Activated T-cell treated with anti-CD3 and anti-CD28 coated beads for 48 hours (primary cell): ENCODE measurements at regions not wholly inside any gene's neighbourhood (a gene's known extent, or its start where the extent isn't known, plus 50 kb on each side); places are given as distances from the start of the nearest gene placed in this dataset.

Experiments used
- DNase-seq: peaks from one replicate; pipeline ENCODE4 v3.0.0-alpha.2; 2020; ENCODE audit warnings: low read depth

DNA sequence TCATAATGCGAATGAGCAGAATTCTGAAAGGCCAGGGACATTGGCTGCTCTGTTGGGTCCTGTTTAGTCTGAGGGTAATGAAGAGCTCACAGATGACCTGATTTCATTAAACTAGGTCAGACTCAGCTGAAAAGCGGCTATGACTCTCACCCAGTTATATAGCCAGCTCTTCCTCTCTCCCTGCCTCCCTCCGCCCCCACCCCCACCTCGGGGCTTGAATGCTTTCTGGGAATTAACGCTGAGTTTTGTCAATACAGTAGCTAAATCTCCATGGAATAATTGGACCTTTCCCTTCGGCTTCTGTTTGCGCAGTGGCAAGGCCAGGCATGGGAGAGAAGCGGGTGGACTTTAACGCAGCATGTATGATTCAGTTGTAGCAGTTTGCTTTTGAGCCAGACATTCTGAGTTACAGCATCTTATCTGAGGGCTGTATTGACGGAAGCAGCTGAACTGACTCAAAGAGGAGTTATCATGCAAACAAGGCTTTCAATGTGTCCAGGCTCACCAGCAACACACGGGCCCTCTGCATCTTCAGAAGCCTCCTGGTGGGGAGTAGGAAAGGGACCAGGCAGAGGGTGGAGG lies 110.6 kb downstream of the MYCN start:
- no peak for DNase-seq

DNA sequence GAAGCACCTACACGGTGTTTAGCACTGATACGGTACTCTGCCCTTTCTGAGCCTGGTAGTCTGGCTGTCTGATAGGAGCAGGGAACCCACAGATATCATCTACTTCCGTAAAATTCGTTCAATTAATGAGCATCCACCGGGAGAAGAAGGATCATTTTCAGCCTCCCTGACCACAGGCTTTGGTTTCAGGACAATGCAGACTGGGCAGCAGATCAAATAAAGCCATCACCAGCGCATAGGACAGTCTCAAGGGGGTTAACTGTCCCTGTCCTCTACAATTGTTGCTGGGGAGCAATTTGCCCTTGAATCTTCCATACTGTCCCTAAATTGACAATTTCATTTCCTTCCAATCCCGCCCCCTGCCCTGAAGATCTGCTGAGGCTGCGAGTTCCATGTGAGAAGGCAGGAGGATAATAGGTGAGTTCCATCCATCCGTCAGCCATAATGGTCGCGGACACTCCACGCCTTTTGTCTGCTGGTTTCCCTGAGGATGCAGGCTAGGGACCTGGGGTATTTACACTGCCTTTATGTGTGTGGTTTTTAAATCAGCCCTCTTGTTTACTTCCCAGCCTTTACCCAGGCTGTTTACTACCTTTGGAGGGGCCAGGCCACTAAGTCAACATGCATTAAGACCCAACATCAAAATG lies 110.0 kb downstream of the MYCN start:
- no peak for DNase-seq

- no peak for DNase-seq
Measured at GRCh38 chr2:16049406-16049805, 109.1 kb downstream of the MYCN start.

GRCh38 chr2:16048466-16048865 lies 108.1 kb downstream of the MYCN start:
- DNase-seq = no peak

DNA sequence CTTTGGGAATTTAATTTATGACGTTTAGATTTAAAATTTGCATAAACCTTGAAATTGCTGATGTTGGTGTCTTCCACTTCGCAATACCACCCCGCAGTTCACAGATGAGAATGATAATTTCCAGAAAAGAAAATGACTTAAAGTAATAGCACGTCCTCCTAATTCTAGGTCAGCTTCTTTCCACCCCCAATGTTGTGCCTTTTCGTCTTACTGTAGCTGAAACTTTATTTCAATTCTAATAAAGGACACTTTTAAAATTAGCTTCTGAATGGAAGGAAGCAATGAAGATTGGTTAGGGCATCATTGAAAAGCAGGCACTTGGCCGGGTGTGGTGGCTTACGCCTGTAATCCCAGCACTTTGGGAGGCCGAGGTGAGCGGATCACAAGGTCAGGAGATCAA lies 107.4 kb downstream of the MYCN start:
- no peak for DNase-seq

- no peak for DNase-seq
Measured at GRCh38 chr2:16046649-16047048, 106.3 kb downstream of the MYCN start.

DNA sequence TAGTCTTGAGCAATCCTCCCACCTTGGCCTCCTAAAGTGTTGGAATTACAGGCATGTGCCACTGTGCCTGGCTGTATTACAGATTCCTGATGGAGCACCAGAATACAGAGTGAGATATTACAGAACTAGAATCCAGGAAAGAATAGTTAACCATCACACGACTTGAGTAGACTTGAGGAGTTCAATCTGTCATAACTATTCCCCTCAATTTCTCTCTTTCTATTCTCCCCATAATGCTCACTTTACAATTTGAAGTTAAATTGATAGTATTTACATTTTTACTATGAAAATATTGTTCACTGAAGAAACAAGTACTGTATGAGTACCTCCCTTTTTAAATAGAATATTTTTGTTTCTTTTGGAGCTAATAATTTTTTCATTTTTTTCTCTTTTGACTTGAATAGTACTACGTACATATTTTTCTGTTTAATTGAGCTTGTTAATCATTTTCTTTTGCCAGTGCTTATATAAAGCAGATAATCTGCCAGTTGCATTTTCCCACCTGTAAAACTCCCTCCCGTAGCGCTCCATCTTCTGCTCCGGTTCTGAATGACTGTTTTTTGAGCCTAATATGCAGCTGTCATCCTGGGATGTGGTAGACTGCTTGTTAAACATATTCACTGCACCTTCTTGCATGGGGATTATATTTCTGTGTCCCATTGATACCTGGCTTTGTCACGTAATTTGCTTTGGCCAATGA lies 105.5 kb downstream of the MYCN start:
- no peak for DNase-seq

- DNase-seq = no peak
Measured at GRCh38 chr2:16044946-16045456, 104.7 kb downstream of the MYCN start.

DNA sequence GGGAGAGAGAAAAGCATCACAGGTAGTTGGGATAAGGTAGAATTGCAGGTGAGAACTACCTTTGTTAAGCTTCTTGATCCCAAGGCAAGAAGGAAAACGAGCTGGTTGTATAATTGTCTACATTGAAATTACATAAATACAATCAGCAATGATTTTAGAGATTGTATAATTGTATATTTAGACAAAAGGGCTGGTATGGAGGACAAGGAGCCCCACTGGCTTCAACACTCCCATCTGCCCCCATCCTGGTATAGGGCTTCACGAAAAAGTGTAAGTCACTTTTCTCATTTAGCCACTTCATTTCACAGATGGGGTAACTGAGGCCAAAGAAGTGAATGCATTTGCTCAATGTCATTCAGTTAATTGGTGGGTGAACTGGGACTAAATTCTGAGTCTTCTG lies 103.3 kb downstream of the MYCN start:
- no peak for DNase-seq

DNA sequence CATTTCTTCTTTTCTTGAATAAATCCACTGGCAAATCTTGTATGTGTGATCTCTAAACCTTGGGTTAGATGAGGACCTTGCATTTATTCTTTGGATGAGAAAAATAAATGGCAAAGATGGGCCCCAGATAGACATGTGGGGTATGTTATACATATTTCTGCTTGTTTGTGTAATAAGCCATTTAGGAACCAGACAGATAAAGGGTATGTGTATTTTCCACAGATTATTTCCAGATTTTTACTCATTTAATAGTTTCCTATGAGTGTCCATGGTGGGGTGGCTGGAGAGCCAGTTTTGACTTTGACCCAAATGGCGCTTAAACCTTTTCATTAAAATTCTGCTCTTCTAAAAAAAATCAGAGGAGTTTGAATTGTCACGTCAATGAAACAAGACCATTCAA lies 102.8 kb downstream of the MYCN start:
- DNase-seq = no peak

DNA sequence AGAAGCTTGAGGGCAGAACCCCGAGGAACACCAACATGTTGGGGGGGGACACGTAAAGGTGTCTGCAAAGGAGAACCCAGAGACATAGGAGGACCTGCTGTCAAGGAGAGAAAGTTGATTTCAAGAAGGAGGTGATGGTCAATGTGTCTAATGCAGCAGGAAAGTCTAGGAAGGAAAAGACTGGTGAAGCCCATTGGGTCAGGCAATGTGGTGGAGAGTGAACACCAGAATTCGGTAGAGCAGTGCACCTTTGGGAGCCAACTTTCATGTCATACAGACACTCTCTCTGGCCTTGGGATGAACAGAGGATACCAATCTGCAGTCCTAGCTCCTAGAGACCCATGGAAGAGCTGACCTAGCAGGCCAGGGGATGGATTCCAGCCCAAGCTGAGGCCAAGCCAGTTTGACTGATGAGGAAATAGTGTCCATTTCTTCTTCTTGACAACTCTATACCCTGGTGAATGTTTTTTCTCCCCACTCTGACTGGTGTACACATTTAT lies 101.9 kb downstream of the MYCN start:
- DNase-seq = no peak

- no peak for DNase-seq
Measured at GRCh38 chr2:16040271-16041010, 100.1 kb downstream of the MYCN start.

DNA sequence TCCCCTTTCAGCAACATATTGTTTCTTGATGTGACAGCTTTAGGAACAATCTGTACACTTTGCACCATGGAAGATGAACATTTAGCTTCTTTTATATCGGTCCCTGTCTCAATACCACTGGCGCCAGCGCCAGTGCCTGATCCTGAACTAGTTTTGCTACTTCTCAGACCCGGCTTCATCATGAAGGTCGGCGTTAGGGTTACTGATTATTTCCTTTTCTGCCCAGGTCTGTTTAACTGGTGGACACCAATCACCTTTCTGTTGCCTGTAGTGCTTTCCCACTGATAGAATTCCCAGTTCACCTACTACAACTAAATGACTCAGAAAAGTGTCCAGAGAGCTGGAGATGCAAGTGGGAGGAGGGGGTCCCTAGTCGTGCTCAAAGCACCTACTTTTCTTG lies 99.5 kb downstream of the MYCN start:
- DNase-seq = no peak

DNA sequence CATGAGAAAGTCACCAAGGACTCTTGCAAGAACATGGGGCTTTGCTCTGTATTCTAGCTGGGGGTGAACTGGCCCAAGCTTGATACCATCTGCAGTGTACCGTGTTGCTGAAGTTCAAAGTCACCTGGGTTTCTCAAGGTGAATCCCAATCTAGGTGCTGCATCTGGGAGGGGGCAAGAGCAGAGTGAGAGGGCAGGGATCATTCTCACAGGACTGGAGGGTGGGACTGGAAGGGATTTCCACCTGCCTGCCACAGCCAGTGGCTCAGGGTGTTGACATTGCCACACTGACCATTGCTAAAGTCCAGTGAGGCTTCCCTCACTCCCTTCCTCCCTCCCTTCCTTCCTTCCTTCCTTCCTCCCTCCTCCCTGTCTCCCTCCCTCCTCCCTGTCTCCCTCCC lies 98.7 kb downstream of the MYCN start:
- DNase-seq = no peak

DNA sequence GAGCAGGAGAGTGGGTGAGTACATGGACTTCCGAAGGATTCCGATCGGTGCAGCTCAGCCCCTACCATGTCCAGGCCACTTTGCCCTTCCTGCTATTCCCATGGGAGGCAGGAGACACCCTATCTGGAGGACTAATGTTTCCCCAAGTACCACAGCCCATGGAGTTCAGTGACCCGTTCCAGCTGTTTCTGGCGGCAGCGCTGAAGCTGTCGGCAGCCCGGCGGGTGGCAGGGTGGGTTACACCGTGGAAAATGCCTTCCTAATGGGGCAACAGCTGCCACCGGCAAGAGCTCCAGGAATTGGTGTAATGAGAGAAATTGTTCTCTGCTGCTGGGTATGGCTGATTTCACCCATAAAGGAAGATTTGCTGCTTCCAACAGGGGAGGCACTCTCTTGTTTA lies 98.3 kb downstream of the MYCN start:
- no peak for DNase-seq

DNA sequence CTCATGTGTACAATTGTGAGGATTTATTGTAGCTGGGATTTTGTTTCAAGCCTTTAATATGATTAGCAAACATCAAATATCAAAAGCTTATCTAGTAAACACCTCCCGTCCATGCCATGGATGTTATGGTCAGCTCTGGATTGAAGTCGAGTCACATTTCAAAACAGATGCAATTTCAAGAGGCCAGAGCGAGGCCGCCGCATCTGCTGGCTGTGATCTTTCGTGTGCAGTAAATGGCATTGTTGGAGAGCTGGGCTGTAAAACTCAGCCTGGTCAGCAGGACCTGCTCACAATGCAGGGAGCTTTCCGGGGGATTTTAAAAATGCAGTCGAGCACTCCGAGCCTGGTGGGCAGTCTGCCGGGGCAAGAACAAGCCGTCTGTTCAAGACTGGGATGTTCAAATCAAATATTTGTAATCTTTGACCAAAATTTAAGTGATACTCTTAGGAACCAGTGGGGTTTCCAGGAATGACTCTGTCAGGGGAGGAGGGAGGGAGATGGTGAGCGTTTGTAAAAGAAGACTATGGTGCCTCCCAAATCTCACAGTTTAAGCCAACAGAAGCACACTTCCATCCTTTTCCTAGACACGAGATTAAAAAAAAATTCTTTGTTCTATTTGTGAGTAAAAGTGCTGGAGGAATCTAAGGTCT lies 97.6 kb downstream of the MYCN start:
- DNase-seq = no peak

DNA sequence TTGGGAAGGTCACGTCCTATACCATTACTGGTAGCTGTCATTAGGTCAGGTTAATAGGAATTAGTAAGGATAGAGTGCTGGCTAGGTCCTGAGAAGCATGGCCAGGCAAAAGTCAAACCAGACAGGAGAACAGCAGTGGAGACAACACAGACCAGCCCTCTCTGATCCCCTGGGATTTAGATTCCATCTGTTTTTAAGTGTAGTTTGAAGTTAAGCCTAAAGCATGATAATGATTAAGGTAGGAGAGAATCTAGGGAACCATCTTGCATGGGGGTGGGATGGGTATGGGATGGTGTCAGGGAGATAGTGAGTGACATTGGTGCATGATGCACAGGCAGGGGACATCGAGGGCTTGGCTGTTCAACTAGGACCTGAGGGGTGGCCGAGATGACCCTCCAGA lies 96.6 kb downstream of the MYCN start:
- DNase-seq = no peak

DNA sequence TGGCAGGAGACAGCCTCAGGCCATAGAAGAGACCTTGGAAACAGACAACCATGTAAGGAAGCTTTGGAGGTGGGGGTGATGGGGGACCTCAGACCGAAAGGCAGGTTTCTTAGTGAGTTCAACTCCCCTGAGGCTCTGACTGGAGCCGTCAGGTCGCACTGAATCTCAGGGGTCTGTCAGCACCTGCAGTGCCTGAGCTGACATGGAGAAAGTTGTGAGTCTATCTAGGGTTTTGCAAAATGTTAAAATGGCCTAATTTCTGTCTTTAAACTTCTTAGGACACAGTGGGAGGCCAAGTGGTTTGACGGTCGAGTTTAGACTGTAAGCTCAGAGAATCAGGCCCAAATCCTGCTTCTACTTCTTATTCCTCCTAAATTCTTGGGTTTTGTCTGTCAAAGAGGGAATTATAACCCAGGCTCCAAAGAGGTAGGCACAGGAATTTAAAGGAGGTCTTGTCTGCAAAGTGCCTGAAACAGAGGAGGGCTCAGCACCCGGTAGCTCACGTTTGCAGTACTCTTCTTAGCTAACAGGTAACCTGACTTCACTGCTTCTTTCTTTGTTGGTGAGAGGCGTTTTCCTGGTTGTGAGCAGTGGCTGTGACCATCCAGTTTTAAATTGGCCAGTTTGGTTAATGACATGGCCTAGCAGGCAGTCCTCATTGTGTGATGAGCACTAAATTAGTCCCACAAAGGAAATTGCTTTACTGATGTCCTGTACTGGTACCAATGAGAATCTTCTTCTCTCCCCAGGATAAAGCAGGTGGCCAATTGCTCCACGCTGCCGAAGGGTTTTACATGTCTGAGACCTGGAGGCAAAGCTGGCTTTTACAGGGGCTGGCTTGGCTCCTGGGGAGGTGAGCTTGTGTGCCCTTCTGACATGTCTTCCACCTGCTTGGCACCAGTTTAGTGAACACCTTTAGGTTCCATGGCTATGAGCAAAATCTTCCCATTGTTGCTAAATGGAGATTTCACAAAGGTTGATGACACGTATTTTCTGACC lies 95.7 kb downstream of the MYCN start:
- DNase-seq = no peak

GRCh38 chr2:16034975-16035746 lies 94.8 kb downstream of the MYCN start:
- DNase-seq = no peak
